ENCODE measurements at regions not wholly inside any gene's neighbourhood (a gene's known extent, or its start where the extent isn't known, plus 50 kb on each side); places are given as distances from the start of the nearest gene placed in this dataset.

DNA sequence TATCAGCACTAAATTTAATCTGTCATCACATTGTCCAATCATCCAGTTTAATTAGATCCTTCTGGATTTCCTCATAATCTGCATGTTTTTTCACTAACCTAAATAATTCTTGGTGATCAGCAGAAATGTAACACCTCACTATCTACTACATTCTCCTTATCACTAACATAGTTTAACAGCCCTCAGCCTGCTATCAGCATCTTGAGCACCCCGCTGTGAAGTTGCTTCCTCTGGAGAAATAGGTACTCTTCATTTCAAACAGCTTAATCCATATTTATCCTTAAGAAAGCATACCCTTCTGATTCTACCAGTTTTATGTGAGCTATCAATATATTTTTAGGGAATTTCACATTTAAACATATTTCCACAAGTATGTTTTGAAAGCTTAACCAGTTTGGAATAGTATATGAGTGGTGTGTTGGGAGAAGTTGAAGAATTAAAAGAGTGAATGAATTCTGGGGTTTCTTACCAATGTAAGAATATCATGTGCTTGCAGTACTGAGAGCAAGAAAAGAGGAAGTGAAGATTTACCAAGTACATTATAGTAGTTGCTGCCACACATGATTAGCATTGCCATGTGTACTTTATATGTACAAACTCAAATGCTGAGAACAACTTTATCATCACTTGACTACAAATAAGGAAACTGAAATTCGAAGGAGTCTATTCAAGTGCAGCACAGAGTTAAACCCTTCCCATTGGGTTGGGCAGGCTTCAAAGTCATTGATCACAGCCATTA, 771.1 kb upstream of the ADGRL4 start:
- no peaks in the 10 kb centered on the region for H3K27me3 ChIP-seq (ENCODE audit: control insufficient read depth in 1 of 2, insufficient read depth in 2 of 2, low read length in 2 of 2)
- no peak overlapping the region for H3K9ac ChIP-seq (ENCODE audit: low read depth in 1 of 2, low read length in 2 of 2)
- H3K36me3 ChIP-seq (ENCODE audit: control insufficient read depth in 1 of 2, insufficient read depth in 2 of 2, low read length in 2 of 2): no peaks in the 10 kb centered on the region
- H3K4me3 ChIP-seq (ENCODE audit: low read depth in 1 of 2, low read length in 2 of 2): no peak overlapping the region
- no peak overlapping the region for H3K27ac ChIP-seq (ENCODE audit: low read depth, low read length)
- H3K4me1 ChIP-seq (ENCODE audit: control insufficient read depth in 1 of 2, insufficient read depth in 2 of 2, low read length in 2 of 2): no peaks in the 10 kb centered on the region
- H3K9me3 ChIP-seq (ENCODE audit: control insufficient read depth in 1 of 2, low read length in 2 of 2): no peaks in the 10 kb centered on the region

DNA sequence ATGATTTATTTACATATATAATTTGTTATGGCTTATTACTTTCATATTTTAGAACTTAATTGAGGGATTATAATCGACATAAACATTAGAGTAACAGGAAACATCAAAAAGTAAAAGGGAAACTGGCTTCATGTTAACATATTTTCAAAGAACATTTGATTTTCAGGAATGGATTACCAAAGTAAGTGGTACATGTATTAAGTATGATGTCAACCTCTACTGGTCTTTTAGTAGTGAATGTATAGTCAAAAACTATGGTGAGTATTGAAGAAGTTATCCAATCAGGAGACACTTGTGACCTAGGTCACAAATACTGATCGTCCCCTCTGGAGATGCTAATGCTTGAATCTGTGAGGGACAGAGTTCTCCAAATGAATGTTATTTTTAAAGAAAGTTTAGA, 768.9 kb upstream of the ADGRL4 start:
- H3K9me3 ChIP-seq (ENCODE audit: control insufficient read depth in 1 of 2, low read length in 2 of 2): no peaks in the 10 kb centered on the region
- no peak overlapping the region for H3K9ac ChIP-seq (ENCODE audit: low read depth in 1 of 2, low read length in 2 of 2)
- H3K4me3 ChIP-seq (ENCODE audit: low read depth in 1 of 2, low read length in 2 of 2): no peak overlapping the region
- H3K36me3 ChIP-seq (ENCODE audit: control insufficient read depth in 1 of 2, insufficient read depth in 2 of 2, low read length in 2 of 2): no peaks in the 10 kb centered on the region
- H3K27ac ChIP-seq (ENCODE audit: low read depth, low read length): no peak overlapping the region
- no peaks in the 10 kb centered on the region for H3K27me3 ChIP-seq (ENCODE audit: control insufficient read depth in 1 of 2, insufficient read depth in 2 of 2, low read length in 2 of 2)
- no peaks in the 10 kb centered on the region for H3K4me1 ChIP-seq (ENCODE audit: control insufficient read depth in 1 of 2, insufficient read depth in 2 of 2, low read length in 2 of 2)

DNA sequence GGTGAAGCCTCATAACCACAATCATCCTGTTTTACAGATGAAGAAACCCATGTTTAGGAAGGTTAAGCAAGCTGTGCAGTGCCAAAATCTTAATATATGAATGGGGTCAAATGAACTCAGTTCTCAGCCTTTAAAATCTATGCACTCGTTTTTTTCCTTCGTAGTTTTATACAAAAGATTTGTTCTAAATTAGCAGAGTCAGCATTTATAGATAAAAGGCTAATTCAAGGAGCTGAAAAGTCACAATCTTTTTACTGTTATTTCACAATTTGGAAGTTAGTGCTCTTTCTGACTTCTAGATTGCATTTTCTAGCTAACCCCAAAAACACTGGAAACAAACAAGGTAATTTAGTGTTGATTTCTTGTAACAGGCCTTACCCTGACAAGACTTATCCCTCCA, 766.9 kb upstream of the ADGRL4 start:
- H3K27ac ChIP-seq (ENCODE audit: low read depth, low read length): no peak overlapping the region
- H3K27me3 ChIP-seq (ENCODE audit: control insufficient read depth in 1 of 2, insufficient read depth in 2 of 2, low read length in 2 of 2): no peaks in the 10 kb centered on the region
- H3K4me3 ChIP-seq (ENCODE audit: low read depth in 1 of 2, low read length in 2 of 2): no peak overlapping the region
- H3K9me3 ChIP-seq (ENCODE audit: control insufficient read depth in 1 of 2, low read length in 2 of 2): peaks cover 0 to under 1% of the 10 kb centered on the region in 2 donors
- H3K4me1 ChIP-seq (ENCODE audit: control insufficient read depth in 1 of 2, insufficient read depth in 2 of 2, low read length in 2 of 2): no peaks in the 10 kb centered on the region
- no peak overlapping the region for H3K9ac ChIP-seq (ENCODE audit: low read depth in 1 of 2, low read length in 2 of 2)
- H3K36me3 ChIP-seq (ENCODE audit: control insufficient read depth in 1 of 2, insufficient read depth in 2 of 2, low read length in 2 of 2): no peaks in the 10 kb centered on the region

DNA sequence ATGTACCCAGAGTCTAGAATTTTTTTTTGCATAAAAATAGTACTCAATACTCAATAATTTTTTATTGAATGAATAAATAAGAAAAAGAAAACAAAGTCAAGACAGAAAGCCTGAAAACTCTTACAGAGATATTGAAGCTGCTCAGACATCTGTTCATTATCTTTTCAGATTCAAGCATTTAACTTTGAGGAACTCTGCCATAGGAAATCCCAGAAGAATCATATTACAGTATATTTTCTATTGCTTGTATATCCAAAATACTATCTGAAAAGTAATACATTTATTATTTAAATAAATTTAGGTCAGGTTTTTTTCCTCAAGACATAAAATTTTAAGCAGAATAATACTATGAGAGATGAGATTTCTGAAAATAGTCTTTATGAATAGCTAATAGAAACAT, 755.9 kb upstream of the ADGRL4 start:
- no peak overlapping the region for H3K4me3 ChIP-seq (ENCODE audit: low read depth in 1 of 2, low read length in 2 of 2)
- no peak overlapping the region for H3K27ac ChIP-seq (ENCODE audit: low read depth, low read length)
- no peaks in the 10 kb centered on the region for H3K27me3 ChIP-seq (ENCODE audit: control insufficient read depth in 1 of 2, insufficient read depth in 2 of 2, low read length in 2 of 2)
- no peaks in the 10 kb centered on the region for H3K4me1 ChIP-seq (ENCODE audit: control insufficient read depth in 1 of 2, insufficient read depth in 2 of 2, low read length in 2 of 2)
- no peaks in the 10 kb centered on the region for H3K9me3 ChIP-seq (ENCODE audit: control insufficient read depth in 1 of 2, low read length in 2 of 2)
- no peak overlapping the region for H3K9ac ChIP-seq (ENCODE audit: low read depth in 1 of 2, low read length in 2 of 2)
- no peaks in the 10 kb centered on the region for H3K36me3 ChIP-seq (ENCODE audit: control insufficient read depth in 1 of 2, insufficient read depth in 2 of 2, low read length in 2 of 2)

DNA sequence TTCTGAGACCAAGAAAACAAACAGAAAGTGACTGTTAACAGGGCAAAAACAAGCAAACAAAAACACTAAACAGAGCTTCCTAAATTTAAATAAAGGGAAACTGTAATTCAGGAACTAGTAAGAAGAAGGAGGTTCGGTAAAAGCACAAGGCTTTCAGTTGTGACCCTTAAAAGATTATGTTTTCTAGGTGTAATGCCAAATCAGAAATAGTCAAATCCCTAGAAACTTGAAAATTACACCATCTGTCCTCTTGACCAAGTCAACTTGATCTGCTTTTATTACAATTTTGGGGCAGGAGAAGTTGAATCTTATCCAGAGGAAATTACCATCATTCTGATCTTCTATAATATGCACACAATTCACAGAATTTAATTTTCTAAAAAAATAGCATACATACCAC, 754.0 kb upstream of the ADGRL4 start:
- Histone ChIP-seq H3K36me3 (ENCODE audit: control insufficient read depth in 1 of 2, insufficient read depth in 2 of 2, low read length in 2 of 2) (no peaks in the 10 kb centered on the region), H3K27me3 (ENCODE audit: control insufficient read depth in 1 of 2, insufficient read depth in 2 of 2, low read length in 2 of 2) (no peaks in the 10 kb centered on the region), H3K4me3 (ENCODE audit: low read depth in 1 of 2, low read length in 2 of 2) (no peak overlapping the region), H3K9ac (ENCODE audit: low read depth in 1 of 2, low read length in 2 of 2) (no peak overlapping the region), H3K9me3 (ENCODE audit: control insufficient read depth in 1 of 2, low read length in 2 of 2) (no peaks in the 10 kb centered on the region), H3K27ac (ENCODE audit: low read depth, low read length) (no peak overlapping the region), H3K4me1 (ENCODE audit: control insufficient read depth in 1 of 2, insufficient read depth in 2 of 2, low read length in 2 of 2) (no peaks in the 10 kb centered on the region)

DNA sequence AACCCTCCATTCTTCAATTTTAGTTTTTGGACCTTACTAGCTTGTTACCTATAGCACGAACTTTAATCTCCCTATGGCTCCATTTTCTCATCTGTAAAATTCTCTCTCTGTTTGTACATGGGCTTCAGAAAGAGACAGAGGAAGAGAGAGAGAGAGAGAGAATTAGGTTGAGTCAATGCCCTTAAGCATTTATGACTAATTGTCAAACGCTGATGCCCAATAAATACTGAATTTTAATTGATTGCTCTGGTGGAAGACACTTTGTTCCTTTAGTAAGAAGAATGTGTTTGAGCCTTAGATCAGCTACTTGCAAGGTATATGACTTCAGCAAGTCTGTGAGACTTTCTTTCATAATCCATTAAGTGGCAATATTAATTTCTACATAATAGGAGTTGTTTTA, 743.1 kb upstream of the ADGRL4 start:
- Histone ChIP-seq H3K9ac (ENCODE audit: low read depth in 1 of 2, low read length in 2 of 2) (no peak overlapping the region), H3K27ac (ENCODE audit: low read depth, low read length) (no peak overlapping the region), H3K4me3 (ENCODE audit: low read depth in 1 of 2, low read length in 2 of 2) (no peak overlapping the region), H3K9me3 (ENCODE audit: control insufficient read depth in 1 of 2, low read length in 2 of 2) (no peaks in the 10 kb centered on the region), H3K27me3 (ENCODE audit: control insufficient read depth in 1 of 2, insufficient read depth in 2 of 2, low read length in 2 of 2) (no peaks in the 10 kb centered on the region), H3K36me3 (ENCODE audit: control insufficient read depth in 1 of 2, insufficient read depth in 2 of 2, low read length in 2 of 2) (no peaks in the 10 kb centered on the region), H3K4me1 (ENCODE audit: control insufficient read depth in 1 of 2, insufficient read depth in 2 of 2, low read length in 2 of 2) (no peaks in the 10 kb centered on the region)

DNA sequence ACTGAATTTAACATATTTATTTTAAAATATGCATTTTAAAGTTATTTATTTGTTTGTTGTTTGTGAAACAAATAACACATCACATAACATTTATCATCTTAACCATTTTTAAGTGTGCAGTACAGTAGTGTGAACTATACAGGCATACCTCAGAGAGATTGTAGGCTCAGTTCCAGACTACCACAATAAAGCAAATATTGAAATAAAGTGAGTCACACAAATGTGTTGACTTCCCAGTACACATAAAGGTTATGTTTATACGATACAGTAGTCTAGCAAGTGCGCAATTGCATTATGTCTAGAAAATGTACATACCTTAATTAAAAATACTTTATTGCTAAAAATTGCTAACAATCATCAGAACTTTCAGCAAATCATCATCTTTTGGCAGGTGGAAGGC, 739.4 kb upstream of the ADGRL4 start:
- Histone ChIP-seq H3K27ac (ENCODE audit: low read depth, low read length) (no peak overlapping the region), H3K36me3 (ENCODE audit: control insufficient read depth in 1 of 2, insufficient read depth in 2 of 2, low read length in 2 of 2) (no peaks in the 10 kb centered on the region), H3K27me3 (ENCODE audit: control insufficient read depth in 1 of 2, insufficient read depth in 2 of 2, low read length in 2 of 2) (no peaks in the 10 kb centered on the region), H3K9ac (ENCODE audit: low read depth in 1 of 2, low read length in 2 of 2) (no peak overlapping the region), H3K4me1 (ENCODE audit: control insufficient read depth in 1 of 2, insufficient read depth in 2 of 2, low read length in 2 of 2) (no peaks in the 10 kb centered on the region), H3K4me3 (ENCODE audit: low read depth in 1 of 2, low read length in 2 of 2) (no peak overlapping the region), H3K9me3 (ENCODE audit: control insufficient read depth in 1 of 2, low read length in 2 of 2) (no peaks in the 10 kb centered on the region)

DNA sequence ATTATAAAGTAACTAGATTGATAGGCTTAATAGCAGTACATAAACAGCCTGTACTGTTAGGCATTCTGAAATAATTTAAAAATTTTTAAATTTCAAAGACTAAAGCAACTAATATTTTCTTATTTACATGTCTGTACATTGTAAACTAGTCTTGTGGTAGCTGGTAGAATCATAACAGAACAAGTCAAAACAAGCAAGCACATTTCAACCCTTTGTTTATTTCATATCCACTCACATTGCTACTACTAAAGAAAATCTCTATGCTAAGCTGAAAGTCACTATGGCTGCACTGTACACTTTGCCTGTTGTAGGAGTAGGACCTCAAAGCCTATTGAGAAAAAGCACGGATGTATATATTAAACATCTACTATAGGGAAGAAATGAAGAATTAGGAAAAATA, 738.2 kb upstream of the ADGRL4 start:
- no peak overlapping the region for H3K9ac ChIP-seq (ENCODE audit: low read depth in 1 of 2, low read length in 2 of 2)

DNA sequence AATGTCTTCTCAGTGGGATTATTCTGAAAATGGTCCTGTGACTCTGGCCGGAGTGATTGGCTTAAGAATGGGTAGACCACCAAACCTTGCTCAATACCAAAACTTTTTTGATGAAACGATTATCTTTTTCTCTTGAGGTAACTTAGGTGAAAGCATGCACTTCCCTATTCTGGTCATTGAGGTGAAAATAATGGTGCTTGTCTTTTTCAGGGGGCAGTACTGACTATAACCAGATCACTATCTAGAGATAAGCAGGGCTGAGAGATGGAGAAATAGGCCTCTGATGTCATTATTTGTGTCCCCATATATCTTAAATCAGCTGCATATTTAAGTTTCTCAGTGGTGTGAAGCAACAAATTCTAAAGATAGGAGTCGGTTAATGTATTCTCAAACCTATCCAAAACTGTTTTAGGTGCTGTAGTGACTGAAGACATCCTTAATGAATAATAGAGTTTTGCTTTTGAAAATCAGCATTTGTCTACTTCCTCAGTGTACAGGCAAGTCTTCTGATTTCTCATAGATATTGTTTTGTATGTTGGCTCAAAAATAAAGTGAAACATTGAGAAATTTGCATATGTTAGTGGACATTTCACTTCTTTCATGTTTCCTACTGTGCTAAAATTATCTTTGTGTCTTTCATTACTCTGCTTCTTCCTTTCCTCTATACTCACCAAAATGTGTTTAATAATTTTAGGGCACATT, 735.3 kb upstream of the ADGRL4 start:
- Histone ChIP-seq H3K27me3 (ENCODE audit: control insufficient read depth in 1 of 2, insufficient read depth in 2 of 2, low read length in 2 of 2) (no peaks in the 10 kb centered on the region), H3K4me3 (ENCODE audit: low read depth in 1 of 2, low read length in 2 of 2) (no peak overlapping the region), H3K9ac (ENCODE audit: low read depth in 1 of 2, low read length in 2 of 2) (no peak overlapping the region), H3K9me3 (ENCODE audit: control insufficient read depth in 1 of 2, low read length in 2 of 2) (no peaks in the 10 kb centered on the region), H3K36me3 (ENCODE audit: control insufficient read depth in 1 of 2, insufficient read depth in 2 of 2, low read length in 2 of 2) (no peaks in the 10 kb centered on the region), H3K27ac (ENCODE audit: low read depth, low read length) (no peak overlapping the region), H3K4me1 (ENCODE audit: control insufficient read depth in 1 of 2, insufficient read depth in 2 of 2, low read length in 2 of 2) (no peaks in the 10 kb centered on the region)

More for the DNA sequence above, 738.2 kb upstream of the ADGRL4 start:
- H3K27ac ChIP-seq (ENCODE audit: low read depth, low read length): no peak overlapping the region
- H3K27me3 ChIP-seq (ENCODE audit: control insufficient read depth in 1 of 2, insufficient read depth in 2 of 2, low read length in 2 of 2): no peaks in the 10 kb centered on the region
- H3K4me1 ChIP-seq (ENCODE audit: control insufficient read depth in 1 of 2, insufficient read depth in 2 of 2, low read length in 2 of 2): no peaks in the 10 kb centered on the region
- H3K36me3 ChIP-seq (ENCODE audit: control insufficient read depth in 1 of 2, insufficient read depth in 2 of 2, low read length in 2 of 2): no peaks in the 10 kb centered on the region
- no peak overlapping the region for H3K4me3 ChIP-seq (ENCODE audit: low read depth in 1 of 2, low read length in 2 of 2)
- H3K9me3 ChIP-seq (ENCODE audit: control insufficient read depth in 1 of 2, low read length in 2 of 2): no peaks in the 10 kb centered on the region

DNA sequence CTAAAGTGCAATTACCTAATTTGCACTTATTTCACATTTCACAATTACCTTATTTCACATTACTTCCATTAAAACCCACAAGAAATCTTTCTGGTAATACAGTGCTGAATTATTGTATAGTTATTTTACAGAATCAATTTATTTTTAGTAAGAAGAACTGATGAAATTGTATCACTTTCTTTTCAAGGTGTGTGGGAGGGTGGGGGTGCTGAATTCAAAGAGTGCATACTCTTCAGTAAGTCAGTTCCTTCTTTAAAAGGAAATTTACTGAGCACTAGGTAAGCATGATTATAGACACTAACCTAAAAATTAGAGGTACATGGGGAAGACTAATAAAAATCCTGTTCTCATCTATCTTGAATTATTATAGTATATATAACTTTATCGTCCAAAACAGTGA, 731.6 kb upstream of the ADGRL4 start:
- Histone ChIP-seq H3K27ac (ENCODE audit: low read depth, low read length) (no peak overlapping the region), H3K9ac (ENCODE audit: low read depth in 1 of 2, low read length in 2 of 2) (no peak overlapping the region), H3K27me3 (ENCODE audit: control insufficient read depth in 1 of 2, insufficient read depth in 2 of 2, low read length in 2 of 2) (no peaks in the 10 kb centered on the region), H3K4me1 (ENCODE audit: control insufficient read depth in 1 of 2, insufficient read depth in 2 of 2, low read length in 2 of 2) (no peaks in the 10 kb centered on the region), H3K4me3 (ENCODE audit: low read depth in 1 of 2, low read length in 2 of 2) (no peak overlapping the region), H3K36me3 (ENCODE audit: control insufficient read depth in 1 of 2, insufficient read depth in 2 of 2, low read length in 2 of 2) (no peaks in the 10 kb centered on the region), H3K9me3 (ENCODE audit: control insufficient read depth in 1 of 2, low read length in 2 of 2) (no peaks in the 10 kb centered on the region)
